K562 (cell line): ENCODE measurements at regions not wholly inside any gene's neighbourhood (a gene's known extent, or its start where the extent isn't known, plus 50 kb on each side); places are given as distances from the start of the nearest gene placed in this dataset.

Experiments used
- ATAC-seq: fragments of 200-7000 bp; cut with Tn5 transposase; 3 replicates; pipeline ENCODE4 v1.9.1; 2020; ENCODE audit warnings: moderate library complexity
- BruUV-seq: library from RNA; stranded (reverse); fragments of 400-500 nt; replicated peaks from 2 replicates; lab custom pipeline; 2021; lab: Mats Ljungman, UMichigan
- CTCF ChIA-PET: fragments of 300-600 bp; formaldehyde crosslinking; extraction: SDS; loops from one replicate; lab custom pipeline; 2021; ENCODE audit warnings: low intra/inter-chr PET ratio; lab: Yijun Ruan, JAX
- POLR2A ChIA-PET: fragments of 300-600, 350-650 bp; sonication (Branson Sonifier 250); formaldehyde crosslinking; extraction: SDS; loops from one replicate; lab custom pipeline; 2021; ENCODE audit warnings: antibody characterized with exemption, inconsistent platforms; lab: Yijun Ruan, JAX
- DNase-seq, 4 experiments: peaks; one replicate each; pipeline versions ENCODE4 v3.0.0 to v3.0.0-alpha.2; 2011 to 2018; ENCODE audit warnings: low spot score in 3 of 4, mixed read lengths in 3 of 4; ENCODE audit errors: extremely low read depth in 1 of 4
- FAIRE-seq: peaks from 2 replicates; lab custom pipeline; 2011; peaks lifted over from hg19 to GRCh38; lab: Jason Lieb, UNC
- H2AFZ ChIP-seq: 2 replicates; pipeline ENCODE4 v1.6.0; 2011; ENCODE audit warnings: low read depth, low read length, control low read depth, inconsistent platforms
- H3K27ac ChIP-seq: fragments of 200-600 bp; 3 replicates; pipeline ENCODE4 v1.8.0; 2011; ENCODE audit warnings: low read depth, mild to moderate bottlenecking, control low read depth, inconsistent platforms, low read length, moderate library complexity, mixed read lengths; ENCODE audit errors: extremely low read depth
- H3K27me3 ChIP-seq, 2 experiments: fragments of 300-600 bp in 1 of 2; 2 replicates in 1 of 2; 3 replicates in 1 of 2; pipeline versions ENCODE4 v1.6.0 to v1.8.0; 2011; ENCODE audit warnings: inconsistent platforms in 2 of 2, low read length in 2 of 2, mild to moderate bottlenecking in 1 of 2, mixed read lengths in 1 of 2, moderate library complexity in 1 of 2; ENCODE audit not compliant: control insufficient read depth in 2 of 2, insufficient read depth in 2 of 2
- H3K36me3 ChIP-seq: fragments of 300-600 bp; 3 replicates; pipeline ENCODE4 v1.8.0; 2011; ENCODE audit warnings: mild to moderate bottlenecking, low read length, inconsistent platforms; ENCODE audit not compliant: control insufficient read depth, insufficient read depth
- H3K4me1 ChIP-seq, 2 experiments: fragments of 200-600 bp in 1 of 2; replicated peaks in 1 of 2; 2 replicates in 1 of 2; 3 replicates in 1 of 2; pipeline versions ENCODE4 v1.5.1 to v1.8.0; 2011; ENCODE audit warnings: inconsistent platforms in 2 of 2, low read length in 2 of 2, mild to moderate bottlenecking in 1 of 2, mixed read lengths in 1 of 2, moderate library complexity in 1 of 2; ENCODE audit not compliant: control insufficient read depth in 2 of 2, insufficient read depth in 2 of 2
- H3K4me2 ChIP-seq: 2 replicates; pipeline ENCODE4 v1.6.1; 2011; ENCODE audit warnings: low read length, control low read depth, inconsistent platforms, mixed read lengths; ENCODE audit not compliant: insufficient read depth
- H3K4me3 ChIP-seq: fragments of 200-600 bp; sonication (generic), shearing (Covaris generic); 2 replicates; pipeline ENCODE4 v1.5.1; 2016; ENCODE audit warnings: control low read depth, inconsistent platforms
- H3K79me2 ChIP-seq: fragments of 200-600 bp; 3 replicates; pipeline ENCODE4 v1.8.0; 2011; ENCODE audit warnings: low read length, inconsistent platforms; ENCODE audit not compliant: control insufficient read depth, insufficient read depth
- H3K9ac ChIP-seq, 2 experiments: 2 replicates each; pipeline versions ENCODE4 v1.6.0 to v1.6.1; 2011; ENCODE audit warnings: low read depth in 2 of 2, low read length in 2 of 2, control low read depth in 1 of 2, inconsistent platforms in 1 of 2, mild to moderate bottlenecking in 1 of 2, mixed read lengths in 1 of 2; ENCODE audit not compliant: insufficient read depth in 1 of 2
- H3K9me1 ChIP-seq: one replicate; pipeline ENCODE4 v1.6.0; 2011; ENCODE audit warnings: inconsistent platforms, mild to moderate bottlenecking, low read length, moderate library complexity; ENCODE audit not compliant: control insufficient read depth, insufficient read depth
- H3K9me3 ChIP-seq: replicated peaks from 2 replicates; pipeline ENCODE4 v1.5.1; 2011; ENCODE audit warnings: low read depth, low read length, inconsistent platforms; ENCODE audit not compliant: control insufficient read depth, insufficient read depth
- H4K20me1 ChIP-seq: replicated peaks from 2 replicates; pipeline ENCODE4 v1.6.1; 2011; ENCODE audit warnings: low read length, inconsistent platforms, mixed read lengths; ENCODE audit not compliant: control insufficient read depth, insufficient read depth
- BCL6 ChIP-seq: fragments of 250-450 bp; sonication (Bioruptor Pico); IDR thresholded peaks from 2 replicates; pipeline ENCODE4 v1.4.0; 2020
- DMBX1 ChIP-seq: fragments of 250-450 bp; sonication (Bioruptor Pico); IDR thresholded peaks from 2 replicates; pipeline ENCODE4 v1.8.0; 2022; ENCODE audit warnings: inconsistent platforms, mild to moderate bottlenecking, moderate library complexity, borderline replicate concordance
- EHMT2 ChIP-seq: fragments of 450-650 bp; IDR thresholded peaks from 2 replicates; pipeline ENCODE4 v1.6.1; 2018; ENCODE audit warnings: antibody characterized with exemption
- EWSR1 ChIP-seq: fragments of 450-650 bp; IDR thresholded peaks from 2 replicates; pipeline ENCODE4 v1.6.1; 2018; ENCODE audit warnings: borderline replicate concordance, mild to moderate bottlenecking, low read depth, moderate library complexity; ENCODE audit not compliant: partially characterized antibody
- HNRNPLL ChIP-seq: fragments of 200-400 bp; formaldehyde crosslinking; IDR thresholded peaks from 2 replicates; pipeline ENCODE4 v1.6.1; 2017; ENCODE audit warnings: low read length, low read depth, mild to moderate bottlenecking; ENCODE audit not compliant: poor library complexity, severe bottlenecking
- KLF6 ChIP-seq: fragments of 250-450 bp; sonication (Bioruptor Pico); IDR thresholded peaks from 2 replicates; pipeline ENCODE4 v1.4.0; 2020; ENCODE audit warnings: mild to moderate bottlenecking, moderate library complexity, borderline replicate concordance
- MBD2 ChIP-seq: sonication (generic); IDR thresholded peaks from 2 replicates; pipeline ENCODE4 v1.6.1; 2016; ENCODE audit warnings: low read depth, borderline replicate concordance
- NR3C1 ChIP-seq: sonication (generic); formaldehyde crosslinking; IDR thresholded peaks from 2 replicates; pipeline ENCODE4 v1.8.1; 2022; ENCODE audit warnings: missing genetic modification reagents
- PHB2 ChIP-seq: fragments of 450-650 bp; IDR thresholded peaks from 2 replicates; pipeline ENCODE4 v1.6.1; 2017; ENCODE audit warnings: low read depth
- RBM34 ChIP-seq: fragments of 200-400 bp; formaldehyde crosslinking; IDR thresholded peaks from 2 replicates; pipeline ENCODE4 v1.6.1; 2018; ENCODE audit warnings: low read length, borderline replicate concordance; ENCODE audit not compliant: insufficient read depth
- SIN3A ChIP-seq, 2 experiments: fragments of 150-350 bp in 1 of 2; IDR thresholded peaks; 2 replicates each; pipeline ENCODE4 v1.6.1; 2011 to 2016; ENCODE audit warnings: borderline replicate concordance in 2 of 2, low read depth in 2 of 2, low read length in 2 of 2, mild to moderate bottlenecking in 2 of 2, moderate library complexity in 2 of 2; ENCODE audit not compliant: control insufficient read depth in 1 of 2
- SMARCA4 ChIP-seq: fragments of 450-650 bp; IDR thresholded peaks from 2 replicates; pipeline ENCODE4 v1.6.1; 2016
- STAT5B ChIP-seq: fragments of 250-450 bp; sonication (Bioruptor Pico); IDR thresholded peaks from 2 replicates; pipeline ENCODE4 v1.8.0; 2021; ENCODE audit warnings: mild to moderate bottlenecking, inconsistent platforms
- ZBTB8A ChIP-seq: fragments of 450-650 bp; IDR thresholded peaks from 2 replicates; pipeline ENCODE4 v1.6.1; 2018; ENCODE audit warnings: mild to moderate bottlenecking, moderate library complexity; ENCODE audit not compliant: partially characterized antibody
- ZNF174 ChIP-seq: fragments of 250-450 bp; sonication (Bioruptor Pico); IDR thresholded peaks from 2 replicates; pipeline ENCODE4 v1.4.0; 2020; ENCODE audit warnings: mild to moderate bottlenecking
- ZNF23 ChIP-seq: fragments of 250-450 bp; sonication (Bioruptor Pico); IDR thresholded peaks from 2 replicates; pipeline ENCODE4 v1.4.0; 2020; ENCODE audit warnings: mild to moderate bottlenecking
- ZNF830 ChIP-seq: fragments of 250-450 bp; sonication (Bioruptor Pico); IDR thresholded peaks from 2 replicates; pipeline ENCODE4 v1.5.0; 2021; ENCODE audit warnings: mild to moderate bottlenecking
- WGBS: fragments of 100-300 bp; shearing (Covaris generic); methylation state at CpG from one replicate; pipeline ENCODE4 v1.1.6; 2016; ENCODE audit warnings: low coverage, mixed read lengths; ENCODE audit not compliant: insufficient coverage; ENCODE audit errors: missing lambda C conversion rate; 5-methylcytosine and 5-hydroxymethylcytosine counted together
- in situ Hi-C: fragments of 300-500 bp; cut with MboI; formaldehyde crosslinking; loops from 4 replicates; pipeline ENCODE4 v1.15.0; 2018; ENCODE audit warnings: inconsistent platforms, mixed read lengths
- intact Hi-C: fragments of 100-400 bp; cut with micrococcal nuclease; formaldehyde crosslinking; loops from 2 replicates; pipeline ENCODE4 v1.14.2; 2022
- TF ChIP-seq, protein P1 (sequence below): IDR thresholded peaks from 2 replicates; pipeline ENCODE4 v1.6.1; 2016; ENCODE audit warnings: missing genetic modification characterization, missing compliant biosample characterization
- TF ChIP-seq, protein P2 (sequence below): fragments of 250-450 bp; sonication (Bioruptor Pico); IDR thresholded peaks from 2 replicates; pipeline ENCODE4 v1.8.0; 2022; ENCODE audit warnings: moderate library complexity, mild to moderate bottlenecking, inconsistent platforms
- TF ChIP-seq, protein P3 (sequence below): fragments of 450-650 bp; IDR thresholded peaks from one replicate; pipeline ENCODE4 v1.6.1; 2018; ENCODE audit warnings: mild to moderate bottlenecking, moderate library complexity; ENCODE audit not compliant: partially characterized antibody

DNA sequence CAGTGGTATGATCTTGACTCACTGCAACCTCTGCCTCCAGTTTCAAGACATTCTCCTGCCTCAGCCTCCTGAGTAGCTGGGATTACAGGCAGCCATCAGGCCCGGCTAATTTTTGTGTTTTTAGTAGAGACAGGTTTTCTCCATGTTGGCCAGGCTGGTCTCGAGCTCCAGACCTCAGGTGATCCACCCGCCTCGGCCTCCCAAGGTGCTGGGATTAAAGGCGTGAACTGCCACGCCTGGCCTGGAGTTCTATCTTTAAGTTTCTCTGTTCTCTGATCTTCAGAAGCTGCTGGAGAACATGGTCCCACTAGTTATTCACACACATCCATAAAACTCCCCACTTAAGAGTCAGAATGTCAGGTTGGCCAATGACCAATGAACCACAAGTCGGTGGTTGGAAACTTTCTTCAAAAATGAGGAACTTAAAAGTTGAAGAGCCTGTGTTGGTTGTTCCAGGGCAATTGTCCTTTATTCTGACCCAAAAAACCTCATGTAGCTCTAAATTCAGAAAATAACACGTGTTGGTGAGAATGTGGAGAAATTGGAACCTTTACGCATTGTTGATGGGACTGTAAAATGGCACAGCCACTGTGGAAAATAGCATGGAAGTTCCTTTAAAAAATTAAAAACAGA is 55.9 kb upstream of the PIK3CB start:
- H3K27me3 ChIP-seq = no peaks in the 10 kb centered on the region
- no TSS peak for BruUV-seq
- in situ Hi-C loops = no loop called here
- peaks cover 3 to 19% of the 10 kb centered on the region in 2 experiments; a peak in 3 of 5 replicates for H3K4me1 ChIP-seq
- no peak overlapping the region for H3K4me2 ChIP-seq
- H3K27ac ChIP-seq = peak overlapping the region; percentile 72
- no peaks in the 10 kb centered on the region for H3K9me3 ChIP-seq
- H3K36me3 ChIP-seq = no peaks in the 10 kb centered on the region
- peak overlapping the region; percentile 78 for H2AFZ ChIP-seq
- intact Hi-C loops = no loop called here
- H4K20me1 ChIP-seq = no peaks in the 10 kb centered on the region
- CTCF ChIA-PET = no interaction called here
- POLR2A ChIA-PET = interaction anchor here (0.6 to 2.9 kb wide), 4 partner anchors 8 to 409 kb away, joined by 3 to 14 read pairs (median 4); no protein-coding TSS in a partner anchor
- 45% methylated on average over 9 of the region's 9 CpGs for WGBS
- no peaks in the 10 kb centered on the region for H3K9me1 ChIP-seq
- H3K79me2 ChIP-seq = no peaks in the 10 kb centered on the region
- peak in 1 of 4 experiments; percentile 50 for DNase-seq
- H3K4me3 ChIP-seq = no peak overlapping the region
- H3K9ac ChIP-seq = peak overlapping the region in 1 of 2 experiments; percentile 21; a peak in 1 of 4 replicates
- ATAC-seq = peak; percentile 33
- peak; percentile 83 for FAIRE-seq
- TF ChIP-seq MBD2 (no peak), ZNF174 (no peak), RBM34 (no peak), HNRNPLL (no peak), SMARCA4 (no peak), ZBTB8A (no peak), EHMT2 (0 out of 2 replicates have a peak, but pooled peaks have one; percentile 31), BCL6 (CRISPR knock-in tag) (0 out of 2 replicates have a peak, but pooled peaks have one; percentile 16), KLF6 (CRISPR knock-in tag) (0 out of 2 replicates have a peak, but pooled peaks have one; percentile 17), ZNF23 (no peak), EWSR1 (no peak), STAT5B (no peak), SIN3A (IDR thresholded peaks at IDR 0.05; ENCODE audit: borderline replicate concordance in 2 of 2, control insufficient read depth in 1 of 2, low read depth in 2 of 2, low read length in 2 of 2) (no peak), NR3C1 (CRISPR knock-in tag) (no peak), DMBX1 (CRISPR knock-in tag) (peak; percentile 82; the same call in 1 of the 2 replicates), PHB2 (no peak), ZNF830 (CRISPR knock-in tag) (no peak)
- TF ChIP-seq, protein P1, sequence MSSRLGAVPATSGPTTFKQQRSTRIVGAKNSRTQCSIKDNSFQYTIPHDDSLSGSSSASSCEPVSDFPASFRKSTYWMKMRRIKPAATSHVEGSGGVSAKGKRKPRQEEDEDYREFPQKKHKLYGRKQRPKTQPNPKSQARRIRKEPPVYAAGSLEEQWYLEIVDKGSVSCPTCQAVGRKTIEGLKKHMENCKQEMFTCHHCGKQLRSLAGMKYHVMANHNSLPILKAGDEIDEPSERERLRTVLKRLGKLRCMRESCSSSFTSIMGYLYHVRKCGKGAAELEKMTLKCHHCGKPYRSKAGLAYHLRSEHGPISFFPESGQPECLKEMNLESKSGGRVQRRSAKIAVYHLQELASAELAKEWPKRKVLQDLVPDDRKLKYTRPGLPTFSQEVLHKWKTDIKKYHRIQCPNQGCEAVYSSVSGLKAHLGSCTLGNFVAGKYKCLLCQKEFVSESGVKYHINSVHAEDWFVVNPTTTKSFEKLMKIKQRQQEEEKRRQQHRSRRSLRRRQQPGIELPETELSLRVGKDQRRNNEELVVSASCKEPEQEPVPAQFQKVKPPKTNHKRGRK (tag) = no peak
- TF ChIP-seq, protein P2, sequence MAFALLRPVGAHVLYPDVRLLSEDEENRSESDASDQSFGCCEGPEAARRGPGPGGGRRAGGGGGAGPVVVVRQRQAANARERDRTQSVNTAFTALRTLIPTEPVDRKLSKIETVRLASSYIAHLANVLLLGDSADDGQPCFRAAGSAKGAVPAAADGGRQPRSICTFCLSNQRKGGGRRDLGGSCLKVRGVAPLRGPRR (CRISPR knock-in tag) = no peak
- TF ChIP-seq, protein P3, sequence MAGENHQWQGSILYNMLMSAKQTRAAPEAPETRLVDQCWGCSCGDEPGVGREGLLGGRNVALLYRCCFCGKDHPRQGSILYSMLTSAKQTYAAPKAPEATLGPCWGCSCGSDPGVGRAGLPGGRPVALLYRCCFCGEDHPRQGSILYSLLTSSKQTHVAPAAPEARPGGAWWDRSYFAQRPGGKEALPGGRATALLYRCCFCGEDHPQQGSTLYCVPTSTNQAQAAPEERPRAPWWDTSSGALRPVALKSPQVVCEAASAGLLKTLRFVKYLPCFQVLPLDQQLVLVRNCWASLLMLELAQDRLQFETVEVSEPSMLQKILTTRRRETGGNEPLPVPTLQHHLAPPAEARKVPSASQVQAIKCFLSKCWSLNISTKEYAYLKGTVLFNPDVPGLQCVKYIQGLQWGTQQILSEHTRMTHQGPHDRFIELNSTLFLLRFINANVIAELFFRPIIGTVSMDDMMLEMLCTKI = no peak
